HG02840 (cell line): ENCODE measurements at regions not wholly inside any gene's neighbourhood (a gene's known extent, or its start where the extent isn't known, plus 50 kb on each side); places are given as distances from the start of the nearest gene placed in this dataset.
"Not testable (repeated sequence)": the region's sequence is repeated elsewhere in the genome, so short reads cannot be mapped to it uniquely, and the experiment has no call there.

Experiments
- ATAC-seq: cut with Tn5 transposase; IDR thresholded peaks from one replicate; pipeline ENCODE4 v1.9.1; 2021; ENCODE audit warnings: mild to moderate bottlenecking, moderate library complexity, moderate number of reproducible peaks; ENCODE audit not compliant: unreplicated experiment, low FRiP score

DNA sequence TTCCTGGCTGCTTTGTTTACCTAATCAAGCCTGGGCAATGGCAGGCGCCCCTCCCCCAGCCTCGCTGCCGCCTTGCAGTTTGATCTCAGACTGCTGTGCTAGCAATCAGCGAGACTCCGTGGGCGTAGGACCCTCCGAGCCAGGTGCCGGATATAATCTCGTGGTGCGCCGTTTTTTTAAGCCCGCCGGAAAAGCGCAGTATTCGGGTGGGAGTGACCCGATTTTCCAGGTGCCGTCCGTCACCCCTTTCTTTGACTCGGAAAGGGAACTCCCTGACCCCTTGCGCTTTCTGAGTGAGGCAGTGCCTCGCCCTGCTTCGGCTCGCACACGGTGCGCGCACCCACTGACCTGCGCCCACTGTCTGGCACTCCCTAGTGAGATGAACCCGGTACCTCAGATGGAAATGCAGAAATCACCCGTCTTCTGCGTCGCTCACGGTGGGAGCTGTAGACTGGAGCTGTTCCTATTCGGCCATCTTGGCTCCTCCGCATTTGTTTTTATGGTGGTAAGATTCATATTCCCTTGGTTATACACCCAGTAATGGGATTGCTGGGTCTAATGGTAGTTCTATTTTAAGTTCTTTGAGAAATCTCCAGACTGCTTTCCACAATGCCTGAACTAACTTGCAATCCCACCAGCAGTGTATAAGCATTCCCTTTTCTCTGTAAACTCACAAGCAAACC, 652.1 kb upstream of the LRFN5 start:
- ATAC-seq: not testable (repeated sequence)

DNA sequence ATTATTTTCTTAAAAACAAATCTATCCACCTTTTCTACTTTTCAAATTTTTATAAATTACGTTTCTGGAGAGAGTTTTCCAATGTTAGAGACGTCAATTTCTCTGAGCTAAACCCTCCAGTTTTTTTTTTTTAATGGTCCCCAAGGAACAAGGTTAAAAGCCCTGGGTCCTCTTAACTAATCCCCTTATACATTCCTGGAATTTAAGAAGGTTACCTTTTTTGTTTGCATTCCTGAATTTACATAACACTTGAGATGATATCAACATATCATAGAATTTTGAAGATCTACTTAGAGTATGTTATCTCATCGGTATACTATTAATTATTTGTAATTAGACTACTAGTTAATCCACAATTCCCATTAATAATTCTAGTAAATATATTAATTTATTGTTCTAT, 662.2 kb upstream of the LRFN5 start:
- ATAC-seq: no peak

DNA sequence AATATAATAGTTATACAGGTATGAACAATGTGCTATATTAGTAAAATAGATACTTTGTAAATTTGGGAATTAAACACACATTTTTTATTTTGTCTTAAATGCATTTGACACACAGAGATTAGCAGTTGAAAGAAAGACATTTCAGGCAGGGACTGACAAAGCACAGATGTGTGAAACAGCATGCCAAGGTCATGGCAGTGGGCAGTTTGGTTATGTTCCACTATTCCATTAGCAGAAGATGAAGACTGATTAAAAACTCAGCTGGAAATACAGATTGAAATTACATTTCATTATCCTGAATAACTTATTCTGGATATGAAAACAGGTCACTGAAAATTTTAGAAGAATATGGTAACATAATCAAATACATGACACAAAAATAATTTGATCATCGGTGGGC, 669.8 kb upstream of the LRFN5 start:
- no peak for ATAC-seq

DNA sequence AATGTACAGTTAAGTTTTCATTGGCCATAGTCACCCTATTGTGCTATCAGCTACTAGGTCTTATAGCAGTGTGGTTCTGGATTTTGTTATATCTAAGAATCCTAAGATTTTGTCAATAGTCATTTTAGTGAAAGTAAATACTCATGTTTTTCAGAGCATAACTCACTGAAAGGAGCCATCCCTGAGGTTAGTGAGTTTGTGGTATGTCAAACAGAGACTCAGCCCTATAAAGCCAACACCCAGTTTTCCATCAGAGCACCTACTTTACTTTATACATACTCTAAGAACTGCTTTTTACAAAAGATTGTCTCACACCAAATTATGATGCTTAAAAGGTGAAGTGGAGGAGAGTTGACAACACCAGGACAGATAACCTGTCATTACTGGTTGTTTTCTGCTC, 686.3 kb upstream of the LRFN5 start:
- no peak for ATAC-seq

DNA sequence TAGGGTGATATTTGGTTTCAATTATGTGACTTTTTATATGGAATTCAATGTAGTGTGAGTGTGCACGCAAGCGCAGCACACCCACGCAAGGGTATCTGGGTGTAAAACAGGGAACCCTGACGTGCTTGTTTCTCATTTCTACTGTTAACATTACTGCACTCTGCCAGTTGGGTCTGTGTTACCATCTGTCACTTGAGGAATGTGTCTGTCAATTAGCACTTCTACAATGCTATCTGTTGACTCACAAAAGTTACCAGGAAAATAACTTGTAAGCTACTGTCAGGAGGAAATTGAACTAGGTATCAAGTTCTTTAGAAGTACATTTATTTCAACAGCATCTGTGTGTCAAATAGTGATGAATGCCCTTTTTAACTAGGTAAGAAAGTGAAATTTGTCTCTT, 695.5 kb upstream of the LRFN5 start:
- no peak for ATAC-seq

DNA sequence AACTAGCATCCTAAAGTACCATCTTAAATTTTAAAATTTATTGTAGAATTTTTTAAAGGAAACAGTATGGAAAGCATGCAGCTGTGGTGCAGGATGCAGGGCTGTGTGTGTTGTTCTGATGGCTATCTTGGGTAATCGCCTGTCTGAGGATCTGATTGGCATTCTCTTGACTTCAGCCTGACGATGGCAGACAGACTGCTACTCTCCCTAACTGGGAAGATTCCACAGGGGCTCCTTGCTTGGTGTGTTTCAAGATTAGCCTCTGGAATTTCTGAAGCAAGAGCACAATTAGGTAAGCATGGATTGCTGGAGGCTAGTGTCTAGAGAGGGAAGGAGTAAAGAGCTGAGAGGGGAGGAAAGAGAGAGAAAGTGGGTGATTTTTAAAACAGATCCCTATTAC, 696.8 kb upstream of the LRFN5 start:
- no peak for ATAC-seq

DNA sequence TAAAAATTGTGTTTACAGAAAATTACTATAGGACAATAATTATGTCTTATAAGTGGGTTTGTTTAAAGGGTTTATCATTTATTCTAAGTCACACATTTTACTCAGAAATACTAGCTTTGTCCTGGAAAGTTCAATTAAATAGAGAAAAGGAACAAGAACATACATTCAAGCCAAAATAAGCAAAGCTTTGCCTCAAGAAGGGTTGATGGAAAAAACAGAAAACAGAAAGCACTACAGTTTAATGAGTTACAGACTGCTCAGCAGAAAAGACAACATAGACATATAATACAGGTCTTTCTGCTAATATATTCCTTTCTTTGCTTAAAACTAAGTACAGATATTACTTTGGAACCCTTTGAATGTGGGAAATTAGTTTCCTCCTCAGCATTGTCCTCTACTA, 703.0 kb upstream of the LRFN5 start:
- no peak for ATAC-seq

DNA sequence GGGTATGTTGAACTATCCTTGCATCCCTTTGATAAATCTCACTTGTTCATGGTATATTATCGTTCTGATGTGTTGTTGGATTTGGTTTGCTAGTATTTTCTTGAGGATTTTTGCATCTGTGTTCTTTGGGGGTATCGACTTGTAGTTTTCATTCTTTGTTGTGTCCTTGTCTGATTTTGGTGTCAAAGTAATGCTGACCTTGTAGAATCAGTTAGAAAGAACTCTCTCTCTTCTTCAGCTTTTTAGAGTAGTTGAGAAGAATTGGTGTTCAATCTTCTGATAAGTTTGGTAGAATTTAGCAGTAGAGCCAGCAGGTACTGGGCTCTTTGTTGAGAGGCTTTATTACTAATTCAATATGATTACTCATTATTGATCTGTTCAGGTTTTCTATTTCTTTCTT, 707.2 kb upstream of the LRFN5 start:
- no peak for ATAC-seq

DNA sequence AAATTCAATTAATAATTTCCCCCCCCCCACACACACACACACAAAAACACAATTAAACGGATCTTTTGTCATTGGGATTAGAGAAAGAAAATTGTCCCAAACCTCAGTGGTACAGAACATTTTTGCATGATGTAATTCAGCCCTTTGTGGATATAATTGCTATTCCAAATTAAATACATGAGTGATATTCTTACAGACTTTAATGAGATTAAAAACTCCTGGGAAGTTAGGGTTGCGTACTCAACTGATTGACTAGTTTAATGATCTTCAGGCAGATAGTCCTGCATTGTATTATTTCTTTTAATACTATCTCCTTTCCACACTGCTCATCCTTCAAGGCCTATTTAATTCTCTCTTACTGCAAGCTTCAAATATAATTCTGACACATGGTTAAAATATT, 711.8 kb upstream of the LRFN5 start:
- ATAC-seq: no peak

DNA sequence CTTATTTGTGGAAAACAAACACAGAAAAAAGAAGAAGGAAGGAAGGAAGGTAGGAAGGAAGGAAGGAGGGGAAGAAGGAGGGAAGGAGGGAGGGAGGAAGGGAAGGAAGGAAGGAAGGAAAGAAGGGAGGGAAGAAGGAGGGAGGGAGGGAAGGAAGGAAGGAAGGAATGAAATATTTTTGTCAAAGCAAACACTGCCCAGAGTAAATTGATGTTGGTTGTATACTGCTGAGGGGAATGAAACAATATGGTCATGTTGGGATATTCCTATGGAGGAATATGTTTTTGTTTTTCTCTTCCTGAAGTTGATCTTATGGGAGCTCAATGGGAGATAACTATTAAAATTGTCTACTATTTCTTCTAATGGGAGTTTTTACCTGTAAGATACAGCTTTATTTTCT, 717.5 kb upstream of the LRFN5 start:
- no peak for ATAC-seq

DNA sequence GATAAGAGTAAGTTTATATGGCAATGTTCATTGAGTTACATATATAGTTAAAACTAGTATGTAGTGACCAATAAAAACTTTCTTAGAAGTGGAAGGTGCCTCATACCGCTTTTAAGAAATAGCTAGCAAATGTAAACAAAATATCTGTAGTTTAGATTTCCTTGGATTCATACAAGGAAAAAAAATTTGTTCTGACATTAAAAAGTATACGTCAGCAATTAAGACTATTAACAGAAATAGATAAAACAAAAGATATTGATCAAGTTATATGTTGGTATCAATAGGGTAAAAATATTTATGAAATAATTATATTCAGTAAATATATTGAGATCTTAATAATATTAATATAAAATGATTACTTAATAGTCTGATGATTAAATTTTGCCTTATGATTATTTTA, 718.8 kb upstream of the LRFN5 start:
- no peak for ATAC-seq

DNA sequence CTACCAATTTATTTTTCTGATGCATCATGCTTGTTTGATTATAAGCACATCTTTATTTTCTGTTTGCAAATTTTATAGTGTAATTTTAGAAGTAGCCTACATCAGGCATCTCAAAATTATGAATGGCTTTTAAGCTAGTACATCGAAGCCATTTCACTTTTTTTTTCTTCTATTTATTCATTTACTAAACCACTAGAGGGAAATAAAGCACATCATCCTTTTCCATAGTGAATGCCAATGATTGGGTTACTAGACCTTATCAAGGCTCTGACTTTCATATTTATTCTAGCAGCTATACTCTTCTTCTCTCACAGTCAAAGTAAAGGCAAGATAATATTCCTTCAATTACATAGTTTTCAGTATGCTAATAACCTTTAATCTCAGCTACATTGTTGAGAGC, 736.4 kb upstream of the LRFN5 start:
- ATAC-seq: no peak

DNA sequence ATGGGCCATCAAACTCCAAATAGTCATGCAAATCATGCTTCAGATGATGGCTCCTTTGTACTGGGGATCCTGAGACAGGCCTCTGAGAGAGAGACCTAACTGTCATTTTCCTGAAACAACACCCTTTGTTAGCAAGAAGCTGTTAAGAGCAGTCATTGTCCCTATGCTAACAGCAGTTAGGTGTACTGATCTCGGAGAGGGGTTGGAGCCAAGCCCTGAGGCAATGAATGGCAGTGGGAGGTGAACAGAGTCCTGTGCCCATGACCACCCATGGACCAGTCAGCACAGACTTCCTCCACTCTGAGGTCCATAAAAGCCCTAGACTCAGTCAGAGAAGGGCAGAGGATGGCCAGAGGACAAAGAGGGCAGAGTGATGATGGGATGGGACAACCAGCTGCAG, 747.6 kb upstream of the LRFN5 start:
- no peak for ATAC-seq

DNA sequence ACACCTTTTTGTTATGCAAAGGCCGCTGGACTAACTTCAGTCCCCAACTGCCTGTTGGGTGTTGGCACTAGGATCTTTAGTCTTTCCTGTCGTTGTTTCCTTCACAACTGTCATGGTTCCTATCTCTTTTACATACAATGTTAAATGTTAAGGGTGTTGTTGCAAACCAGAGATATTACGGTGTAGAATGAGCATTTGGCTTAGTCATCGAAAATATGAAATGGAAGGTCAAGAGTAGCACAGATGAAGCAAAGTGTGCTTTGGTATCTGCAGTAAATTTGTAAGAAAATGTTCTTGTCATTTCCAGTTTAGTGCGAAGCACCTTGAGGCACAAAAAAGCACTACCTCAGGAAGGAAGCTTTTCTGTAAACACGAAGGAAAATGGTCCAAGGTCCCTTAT, 751.3 kb upstream of the LRFN5 start:
- ATAC-seq: no peak

DNA sequence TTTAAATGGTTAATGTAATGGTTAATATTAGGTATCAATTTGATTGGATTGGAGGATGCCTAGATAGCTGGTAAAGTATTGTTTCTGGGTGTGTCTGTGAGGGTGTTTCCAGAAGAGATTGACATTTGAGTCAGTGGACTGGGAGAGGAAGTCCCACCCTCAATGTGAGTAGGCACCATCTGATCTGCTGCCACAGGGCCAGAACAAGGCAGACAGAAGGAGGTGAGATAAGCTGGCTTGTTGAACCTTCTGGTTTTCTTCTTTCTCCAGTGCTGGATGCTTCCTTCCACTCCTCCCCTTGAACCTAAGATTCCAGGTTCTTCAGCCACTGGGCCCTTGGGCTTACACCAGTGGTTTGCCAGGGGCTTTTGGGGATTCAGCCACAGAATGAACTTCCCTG, 756.5 kb upstream of the LRFN5 start:
- ATAC-seq: no peak

DNA sequence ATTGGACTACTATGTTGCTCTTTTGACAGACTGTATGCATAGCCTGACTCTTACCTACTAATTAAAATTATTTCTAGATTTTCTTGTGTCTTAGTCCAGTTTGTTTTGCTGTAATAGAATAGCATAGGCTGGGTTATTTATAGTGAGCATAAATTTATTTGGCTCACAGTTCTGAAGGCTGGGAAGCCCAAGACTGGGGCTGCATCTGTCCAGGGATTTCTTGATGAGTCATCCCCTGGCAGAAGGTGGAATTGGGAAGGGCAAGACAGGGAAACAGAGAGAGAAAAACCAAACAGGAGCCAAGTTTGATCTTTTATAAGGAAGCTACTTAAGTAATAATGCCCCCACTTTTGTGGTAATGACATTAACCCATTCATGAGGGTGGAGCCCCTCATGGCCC, 759.2 kb upstream of the LRFN5 start:
- no peak for ATAC-seq

DNA sequence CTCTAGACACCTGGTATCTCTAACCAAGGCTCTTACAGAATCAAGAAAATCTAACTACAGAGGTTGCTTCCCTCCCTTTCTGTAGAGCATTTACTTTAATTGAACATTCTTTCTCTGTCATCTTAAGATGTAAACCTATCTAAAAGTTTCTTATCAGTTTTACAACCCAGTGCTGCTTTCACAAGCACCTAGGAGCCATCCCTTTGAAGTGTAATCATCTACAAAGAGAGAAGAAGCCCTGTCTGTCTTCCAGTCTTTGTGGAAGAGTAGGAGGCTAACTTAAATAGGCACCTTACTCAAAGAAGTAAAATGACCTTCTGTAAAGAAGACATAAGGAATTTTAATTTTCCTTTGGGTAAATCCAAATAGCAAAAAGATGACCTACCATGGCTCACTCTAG, 763.9 kb upstream of the LRFN5 start:
- ATAC-seq: no peak

DNA sequence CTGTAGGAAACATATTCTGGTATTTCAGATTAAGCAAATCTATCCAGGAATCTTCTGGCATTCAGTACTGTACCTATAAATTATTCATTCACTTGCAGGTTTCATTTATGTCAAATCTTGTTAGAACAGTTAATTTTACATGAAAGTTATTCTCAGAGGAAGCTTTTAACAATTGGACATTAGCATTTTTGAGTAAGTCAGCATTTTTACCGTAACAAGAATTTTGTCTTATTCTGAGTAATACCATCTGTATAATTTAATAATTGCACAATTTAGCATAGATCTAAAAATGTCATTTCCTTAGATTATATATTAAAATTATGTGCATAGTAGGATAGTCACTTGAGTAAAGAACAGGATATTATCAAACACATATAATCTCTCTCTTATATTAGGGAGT, 764.8 kb upstream of the LRFN5 start:
- no peak for ATAC-seq

DNA sequence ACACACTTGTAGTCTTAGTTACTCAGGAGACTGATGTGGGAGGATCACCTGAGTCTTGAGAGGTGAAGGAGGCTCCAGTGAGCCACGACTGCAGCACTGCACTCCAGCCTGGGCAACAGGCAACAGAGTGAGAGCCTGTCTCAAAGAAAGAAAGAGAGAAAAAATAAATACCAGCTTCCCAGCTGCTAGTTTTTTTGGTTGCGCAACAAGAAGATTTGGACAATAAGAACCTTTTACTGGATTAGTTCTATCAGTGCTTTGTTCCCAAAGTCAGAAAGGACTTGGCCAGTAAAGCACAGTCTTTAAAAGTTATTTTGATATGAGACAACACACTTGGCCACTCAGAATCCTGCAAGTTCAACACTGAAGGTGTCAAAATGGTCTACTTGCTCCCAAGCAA, 768.1 kb upstream of the LRFN5 start:
- no peak for ATAC-seq

DNA sequence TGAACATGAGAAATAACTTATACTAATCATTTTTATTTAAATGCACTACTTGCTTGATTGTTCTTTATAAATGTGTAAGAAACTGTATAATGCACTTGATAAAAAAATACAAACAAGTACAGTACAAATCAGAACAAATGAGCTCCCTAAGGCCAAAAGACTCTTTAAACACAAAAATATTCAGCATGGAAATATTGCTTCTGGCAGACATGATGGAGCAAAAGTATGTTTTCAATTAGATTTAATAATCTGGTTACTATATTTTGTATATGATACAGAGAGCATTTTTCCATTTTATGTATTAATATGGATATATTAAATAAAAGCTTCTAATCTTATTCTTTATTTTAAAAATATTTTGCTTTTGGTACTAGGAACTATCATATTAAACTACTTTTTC, 800.2 kb upstream of the LRFN5 start:
- ATAC-seq: no peak

DNA sequence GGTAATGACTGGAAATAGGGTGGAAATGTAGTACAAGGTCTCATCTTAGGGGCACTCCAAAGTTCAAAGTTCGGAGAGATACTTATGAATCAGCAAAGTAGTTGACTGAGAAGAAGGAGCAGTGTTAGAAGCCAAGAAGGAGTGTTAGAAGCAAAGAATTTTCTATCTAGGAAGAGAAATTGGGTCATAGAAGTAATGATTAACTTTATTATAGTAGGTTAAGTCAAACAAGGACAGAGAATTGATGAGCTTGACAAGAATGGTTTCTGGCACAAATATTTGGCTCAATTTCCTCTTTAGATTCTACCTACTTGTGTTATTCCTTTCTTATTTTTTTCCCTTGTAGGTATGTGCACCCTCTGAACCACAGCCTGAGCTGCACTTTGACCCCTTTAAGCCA, 810.5 kb upstream of the LRFN5 start:
- ATAC-seq: no peak

DNA sequence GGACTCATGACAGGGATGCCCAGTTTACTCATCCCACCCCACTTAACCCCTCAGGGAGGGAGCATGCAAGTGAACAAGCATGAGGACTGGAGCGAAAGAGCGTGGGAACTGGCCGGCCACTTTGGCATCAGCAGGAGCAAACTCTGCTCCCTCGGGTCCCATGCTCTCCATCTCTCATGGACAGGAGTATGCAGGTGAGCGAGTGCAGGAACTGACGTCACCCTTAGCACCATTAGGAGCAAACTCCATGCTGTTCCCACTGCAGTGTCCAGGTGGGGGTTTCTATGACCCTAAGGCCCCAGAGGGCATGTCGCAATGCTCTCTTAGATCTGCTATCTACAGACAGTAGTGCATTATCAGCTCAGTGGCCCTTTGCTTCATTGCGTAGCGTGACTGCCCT, 821.8 kb upstream of the LRFN5 start:
- no peak for ATAC-seq

DNA sequence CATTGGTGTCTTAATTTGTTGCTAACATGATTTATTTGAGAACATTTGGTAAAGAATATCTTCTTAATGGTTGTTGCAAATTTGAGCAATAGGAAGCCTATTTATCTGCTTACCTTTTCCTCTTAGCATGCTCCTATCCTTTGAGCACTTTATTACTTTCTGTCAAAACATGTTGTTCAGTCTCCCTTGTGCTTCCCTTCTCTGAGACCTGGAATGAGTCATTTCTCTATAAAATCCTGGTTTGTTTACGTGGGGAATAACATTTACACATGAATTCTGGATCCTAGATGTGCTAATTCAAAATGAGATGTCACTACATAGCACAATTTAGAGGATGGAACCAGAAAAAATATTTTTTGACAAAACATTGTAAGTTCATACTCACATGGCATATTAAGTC, 844.0 kb upstream of the LRFN5 start:
- ATAC-seq: no peak
